Fibroblast of mammary gland (primary cell): ENCODE measurements at regions not wholly inside any gene's neighbourhood (a gene's known extent, or its start where the extent isn't known, plus 50 kb on each side); places are given as distances from the start of the nearest gene placed in this dataset.

Experiments used
- DNase-seq: peaks from one replicate; pipeline ENCODE4 v3.0.0-alpha.2; 2010; ENCODE audit warnings: low read depth
- H3K4me3 ChIP-seq: 2 replicates; pipeline ENCODE4 v1.5.1; 2011; ENCODE audit warnings: low read depth, mild to moderate bottlenecking, low read length, moderate library complexity; ENCODE audit not compliant: control insufficient read depth
- CTCF ChIP-seq: conservative IDR thresholded peaks from 2 replicates; pipeline ENCODE4 v1.5.1; 2011; ENCODE audit warnings: low read depth, low read length, inconsistent platforms; ENCODE audit not compliant: control insufficient read depth, insufficient read depth

DNA sequence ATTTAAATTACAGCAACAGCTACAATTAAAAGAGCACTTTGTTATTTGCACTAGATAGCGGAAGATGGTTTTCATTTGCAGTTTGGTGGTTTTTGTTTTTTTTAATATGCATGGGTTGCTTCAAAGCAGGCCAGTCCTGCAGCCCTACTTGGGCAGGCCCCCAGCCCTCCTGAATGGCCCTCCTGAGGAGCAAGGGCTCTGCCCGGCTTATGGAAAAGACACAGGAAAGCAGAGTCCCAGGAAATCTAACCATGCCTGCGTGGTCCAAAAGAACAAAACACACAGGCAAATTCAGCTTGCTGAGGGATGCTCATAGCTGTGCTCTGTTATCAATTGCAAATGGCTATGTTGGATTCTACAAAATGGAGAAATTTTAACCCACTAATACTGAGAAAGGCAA, 371.1 kb upstream of the ARID1B start:
- no peak for TF ChIP-seq CTCF
- no peak for DNase-seq
- H3K4me3 ChIP-seq = no peak overlapping the region

DNA sequence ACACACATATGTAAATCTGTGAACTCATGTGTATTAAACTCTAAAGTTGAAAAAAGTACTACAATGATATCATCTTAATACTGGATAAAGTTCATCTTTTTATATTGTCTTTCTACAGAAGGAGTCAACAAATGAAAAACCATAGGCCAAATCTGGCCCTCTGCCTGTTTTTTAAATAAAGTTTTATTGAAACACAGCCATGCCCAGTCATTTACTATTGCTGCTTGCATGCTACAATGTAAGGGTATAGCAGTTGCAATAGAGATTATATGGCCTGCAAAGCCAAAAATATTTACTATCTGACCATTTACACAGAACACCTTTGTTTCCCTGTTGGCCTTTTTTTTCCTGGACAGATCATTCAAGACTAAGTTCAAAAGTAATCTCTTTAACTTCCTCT, 374.6 kb upstream of the ARID1B start:
- no peak for DNase-seq
- TF ChIP-seq CTCF = no peak
- no peak overlapping the region for H3K4me3 ChIP-seq

DNA sequence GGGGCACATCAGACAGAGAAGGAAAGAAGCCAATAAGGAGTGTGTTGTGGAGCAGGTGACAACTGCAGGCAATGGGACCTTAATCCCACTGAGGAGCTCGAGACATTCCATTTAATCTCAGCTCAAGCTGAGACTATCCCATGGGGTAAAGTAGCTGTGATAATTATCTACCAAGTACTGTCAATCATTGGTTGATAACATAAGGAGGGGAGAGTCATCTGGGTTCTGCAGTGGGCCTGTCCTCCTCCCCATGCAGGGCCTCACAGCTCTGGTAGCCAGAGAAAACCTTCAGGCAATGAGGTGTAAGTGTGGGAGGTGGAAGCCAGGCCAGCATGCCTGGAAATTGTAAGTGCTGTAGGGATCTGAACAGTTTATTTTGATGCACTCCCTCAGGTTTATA, 375.0 kb upstream of the ARID1B start:
- no peak for DNase-seq
- H3K4me3 ChIP-seq = no peak overlapping the region
- TF ChIP-seq CTCF = no peak

- TF ChIP-seq CTCF = no peak
- H3K4me3 ChIP-seq = no peak overlapping the region
- DNase-seq = no peak
These were observed 376.7 kb upstream of the ARID1B start for GRCh38 chr6:156400487-156400886.

GRCh38 chr6:156398966-156399365, 378.2 kb upstream of the ARID1B start:
- H3K4me3 ChIP-seq = no peak overlapping the region
- TF ChIP-seq CTCF = no peak
- no peak for DNase-seq

GRCh38 chr6:156398371-156398770, 378.8 kb upstream of the ARID1B start:
- no peak overlapping the region for H3K4me3 ChIP-seq
- no peak for DNase-seq

More at GRCh38 chr6:156398371-156398770, 378.8 kb upstream of the ARID1B start:
- TF ChIP-seq CTCF = no peak
